ENCODE measurements at regions not wholly inside any gene's neighbourhood (a gene's known extent, or its start where the extent isn't known, plus 50 kb on each side); places are given as distances from the start of the nearest gene placed in this dataset.

DNA sequence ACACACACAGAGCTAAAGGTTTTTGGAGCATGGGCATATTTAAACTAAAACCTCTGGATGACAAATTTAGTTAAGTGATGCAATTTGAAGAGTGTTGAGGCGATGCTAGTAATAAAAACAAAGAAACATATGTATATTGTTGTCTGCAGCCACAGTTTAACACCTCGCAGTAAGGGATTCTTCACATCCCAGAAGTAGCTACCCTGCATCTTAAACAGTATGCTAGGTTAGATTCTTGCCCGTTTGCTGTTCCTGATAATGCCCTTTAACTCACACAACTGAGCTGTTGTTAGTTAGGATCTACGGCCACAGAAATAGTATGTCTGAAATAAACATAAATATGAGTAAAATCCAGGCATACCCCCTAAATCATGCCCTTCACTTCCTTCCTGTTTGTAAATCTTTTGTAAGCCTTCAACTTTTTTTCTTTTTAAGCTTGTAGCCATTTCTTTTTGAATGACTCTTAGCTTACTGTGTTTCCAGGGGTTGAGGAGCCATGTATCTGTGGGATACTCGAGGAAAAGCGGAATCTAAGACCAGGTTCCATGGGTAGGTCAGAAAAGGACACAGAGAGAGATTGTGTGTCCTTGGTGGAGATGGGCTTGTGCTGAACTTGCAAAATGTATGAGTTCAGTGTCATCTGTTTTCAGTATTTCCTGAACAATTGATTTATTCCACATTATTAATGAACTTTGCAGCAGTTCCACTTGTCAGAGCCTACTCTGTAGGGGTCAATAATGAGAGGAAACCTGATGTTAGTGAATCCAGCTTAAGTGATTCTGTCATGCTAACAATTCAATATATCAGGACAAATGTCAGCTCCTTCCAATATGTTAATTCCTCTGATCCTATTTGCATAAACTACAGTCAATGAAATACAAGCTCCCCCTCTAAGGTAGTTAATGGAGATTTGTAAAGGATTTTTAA is 349.6 kb downstream of the GPAT3 start (continued):
- TF ChIP-seq, protein P1, sequence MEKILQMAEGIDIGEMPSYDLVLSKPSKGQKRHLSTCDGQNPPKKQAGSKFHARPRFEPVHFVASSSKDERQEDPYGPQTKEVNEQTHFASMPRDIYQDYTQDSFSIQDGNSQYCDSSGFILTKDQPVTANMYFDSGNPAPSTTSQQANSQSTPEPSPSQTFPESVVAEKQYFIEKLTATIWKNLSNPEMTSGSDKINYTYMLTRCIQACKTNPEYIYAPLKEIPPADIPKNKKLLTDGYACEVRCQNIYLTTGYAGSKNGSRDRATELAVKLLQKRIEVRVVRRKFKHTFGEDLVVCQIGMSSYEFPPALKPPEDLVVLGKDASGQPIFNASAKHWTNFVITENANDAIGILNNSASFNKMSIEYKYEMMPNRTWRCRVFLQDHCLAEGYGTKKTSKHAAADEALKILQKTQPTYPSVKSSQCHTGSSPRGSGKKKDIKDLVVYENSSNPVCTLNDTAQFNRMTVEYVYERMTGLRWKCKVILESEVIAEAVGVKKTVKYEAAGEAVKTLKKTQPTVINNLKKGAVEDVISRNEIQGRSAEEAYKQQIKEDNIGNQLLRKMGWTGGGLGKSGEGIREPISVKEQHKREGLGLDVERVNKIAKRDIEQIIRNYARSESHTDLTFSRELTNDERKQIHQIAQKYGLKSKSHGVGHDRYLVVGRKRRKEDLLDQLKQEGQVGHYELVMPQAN (IDR thresholded peaks at IDR 0.05; ENCODE audit: borderline replicate concordance) = no peak
- TF ChIP-seq ZNF668 (CRISPR knock-in tag; IDR thresholded peaks at IDR 0.05) (no peak), ASH1L (IDR thresholded peaks at IDR 0.05; ENCODE audit: borderline replicate concordance, low read depth, partially characterized antibody) (no peak), TRIM28 (IDR thresholded peaks at IDR 0.05) (no peak), ZNF311 (CRISPR knock-in tag; IDR thresholded peaks at IDR 0.05) (no peak), ZNF174 (CRISPR knock-in tag; IDR thresholded peaks at IDR 0.05) (no peak)
- TF ChIP-seq, protein P2, sequence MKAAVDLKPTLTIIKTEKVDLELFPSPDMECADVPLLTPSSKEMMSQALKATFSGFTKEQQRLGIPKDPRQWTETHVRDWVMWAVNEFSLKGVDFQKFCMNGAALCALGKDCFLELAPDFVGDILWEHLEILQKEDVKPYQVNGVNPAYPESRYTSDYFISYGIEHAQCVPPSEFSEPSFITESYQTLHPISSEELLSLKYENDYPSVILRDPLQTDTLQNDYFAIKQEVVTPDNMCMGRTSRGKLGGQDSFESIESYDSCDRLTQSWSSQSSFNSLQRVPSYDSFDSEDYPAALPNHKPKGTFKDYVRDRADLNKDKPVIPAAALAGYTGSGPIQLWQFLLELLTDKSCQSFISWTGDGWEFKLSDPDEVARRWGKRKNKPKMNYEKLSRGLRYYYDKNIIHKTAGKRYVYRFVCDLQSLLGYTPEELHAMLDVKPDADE (conservative IDR thresholded peaks at IDR 0.05; ENCODE audit: control insufficient read depth, low read depth, low read length) = no peak
- TF ChIP-seq, protein P3, sequence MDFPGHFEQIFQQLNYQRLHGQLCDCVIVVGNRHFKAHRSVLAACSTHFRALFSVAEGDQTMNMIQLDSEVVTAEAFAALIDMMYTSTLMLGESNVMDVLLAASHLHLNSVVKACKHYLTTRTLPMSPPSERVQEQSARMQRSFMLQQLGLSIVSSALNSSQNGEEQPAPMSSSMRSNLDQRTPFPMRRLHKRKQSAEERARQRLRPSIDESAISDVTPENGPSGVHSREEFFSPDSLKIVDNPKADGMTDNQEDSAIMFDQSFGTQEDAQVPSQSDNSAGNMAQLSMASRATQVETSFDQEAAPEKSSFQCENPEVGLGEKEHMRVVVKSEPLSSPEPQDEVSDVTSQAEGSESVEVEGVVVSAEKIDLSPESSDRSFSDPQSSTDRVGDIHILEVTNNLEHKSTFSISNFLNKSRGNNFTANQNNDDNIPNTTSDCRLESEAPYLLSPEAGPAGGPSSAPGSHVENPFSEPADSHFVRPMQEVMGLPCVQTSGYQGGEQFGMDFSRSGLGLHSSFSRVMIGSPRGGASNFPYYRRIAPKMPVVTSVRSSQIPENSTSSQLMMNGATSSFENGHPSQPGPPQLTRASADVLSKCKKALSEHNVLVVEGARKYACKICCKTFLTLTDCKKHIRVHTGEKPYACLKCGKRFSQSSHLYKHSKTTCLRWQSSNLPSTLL (IDR thresholded peaks at IDR 0.05) = no peak
- TF ChIP-seq, protein P4, sequence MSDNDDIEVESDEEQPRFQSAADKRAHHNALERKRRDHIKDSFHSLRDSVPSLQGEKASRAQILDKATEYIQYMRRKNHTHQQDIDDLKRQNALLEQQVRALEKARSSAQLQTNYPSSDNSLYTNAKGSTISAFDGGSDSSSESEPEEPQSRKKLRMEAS (CRISPR knock-in tag; IDR thresholded peaks at IDR 0.05) = no peak
- TF ChIP-seq, protein P5, sequence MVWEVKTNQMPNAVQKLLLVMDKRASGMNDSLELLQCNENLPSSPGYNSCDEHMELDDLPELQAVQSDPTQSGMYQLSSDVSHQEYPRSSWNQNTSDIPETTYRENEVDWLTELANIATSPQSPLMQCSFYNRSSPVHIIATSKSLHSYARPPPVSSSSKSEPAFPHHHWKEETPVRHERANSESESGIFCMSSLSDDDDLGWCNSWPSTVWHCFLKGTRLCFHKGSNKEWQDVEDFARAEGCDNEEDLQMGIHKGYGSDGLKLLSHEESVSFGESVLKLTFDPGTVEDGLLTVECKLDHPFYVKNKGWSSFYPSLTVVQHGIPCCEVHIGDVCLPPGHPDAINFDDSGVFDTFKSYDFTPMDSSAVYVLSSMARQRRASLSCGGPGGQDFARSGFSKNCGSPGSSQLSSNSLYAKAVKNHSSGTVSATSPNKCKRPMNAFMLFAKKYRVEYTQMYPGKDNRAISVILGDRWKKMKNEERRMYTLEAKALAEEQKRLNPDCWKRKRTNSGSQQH (CRISPR knock-in tag; IDR thresholded peaks at IDR 0.05) = no peak

All from K562 (cell line).